Right atrium auricular region (tissue), 2 donors: ENCODE measurements at regions not wholly inside any gene's neighbourhood (a gene's known extent, or its start where the extent isn't known, plus 50 kb on each side); places are given as distances from the start of the nearest gene placed in this dataset.

Source experiments
- DNase-seq: peaks from one replicate; pipeline ENCODE4 v3.0.0-alpha.2; 2019; ENCODE audit warnings: low spot score
- H3K27ac ChIP-seq, 2 donors: fragments of 200-600 bp; sonication (generic); 1 replicate in 1 of 2; 2 replicates in 1 of 2; pipeline ENCODE4 v1.5.1; 2016 to 2019
- H3K27me3 ChIP-seq, 2 donors: fragments of 200-600 bp; sonication (generic); one replicate each; pipeline versions ENCODE4 v1.5.1 to v1.6.0; 2017 to 2019
- H3K36me3 ChIP-seq: fragments of 200-600 bp; sonication (generic); one replicate; pipeline ENCODE4 v1.5.1; 2016
- H3K4me1 ChIP-seq, 2 donors: fragments of 200-600 bp; sonication (generic); one replicate each; pipeline versions ENCODE4 v1.5.1 to v1.6.0; 2017 to 2019
- H3K4me3 ChIP-seq, 2 donors: fragments of 200-600 bp; sonication (generic); 1 replicate in 1 of 2; 2 replicates in 1 of 2; pipeline ENCODE4 v1.5.1; 2017 to 2019; ENCODE audit warnings: mild to moderate bottlenecking in 1 of 2, moderate library complexity in 1 of 2
- H3K9me3 ChIP-seq, 2 donors: fragments of 200-600 bp; sonication (generic); one replicate each; pipeline ENCODE4 v1.5.1; 2019
- TF ChIP-seq, protein P1 (sequence below), 2 donors: fragments of 200-600 bp; sonication (generic); IDR thresholded peaks; one replicate each; pipeline ENCODE4 v1.5.1; 2019; ENCODE audit warnings: antibody characterized with exemption in 2 of 2

DNA sequence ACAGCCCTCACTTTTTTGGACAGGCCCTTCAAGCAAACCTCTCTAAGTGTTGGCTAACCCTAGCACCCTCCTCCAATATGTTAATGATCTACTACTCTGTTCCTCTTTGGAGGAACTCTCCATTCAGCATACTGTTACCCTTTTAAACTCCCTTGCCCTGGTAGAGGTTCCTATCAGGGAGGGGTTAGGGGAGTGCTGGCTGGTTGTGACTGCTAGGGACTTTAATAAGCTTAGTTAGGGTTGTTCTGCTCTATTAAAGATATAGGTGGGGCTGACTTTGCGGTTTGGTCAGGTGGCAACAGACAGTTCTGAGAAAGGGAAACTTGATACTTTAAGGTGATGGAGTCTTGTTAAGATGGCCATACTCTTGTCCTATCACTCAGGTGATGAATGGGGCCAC lies 301.5 kb upstream of the FBXO33 start:
- no peak overlapping the region for H3K4me3 ChIP-seq
- H3K36me3 ChIP-seq = no peaks in the 10 kb centered on the region
- no peak for DNase-seq
- H3K4me1 ChIP-seq = no peaks in the 10 kb centered on the region
- H3K9me3 ChIP-seq = no peaks in the 10 kb centered on the region
- TF ChIP-seq, protein P1, sequence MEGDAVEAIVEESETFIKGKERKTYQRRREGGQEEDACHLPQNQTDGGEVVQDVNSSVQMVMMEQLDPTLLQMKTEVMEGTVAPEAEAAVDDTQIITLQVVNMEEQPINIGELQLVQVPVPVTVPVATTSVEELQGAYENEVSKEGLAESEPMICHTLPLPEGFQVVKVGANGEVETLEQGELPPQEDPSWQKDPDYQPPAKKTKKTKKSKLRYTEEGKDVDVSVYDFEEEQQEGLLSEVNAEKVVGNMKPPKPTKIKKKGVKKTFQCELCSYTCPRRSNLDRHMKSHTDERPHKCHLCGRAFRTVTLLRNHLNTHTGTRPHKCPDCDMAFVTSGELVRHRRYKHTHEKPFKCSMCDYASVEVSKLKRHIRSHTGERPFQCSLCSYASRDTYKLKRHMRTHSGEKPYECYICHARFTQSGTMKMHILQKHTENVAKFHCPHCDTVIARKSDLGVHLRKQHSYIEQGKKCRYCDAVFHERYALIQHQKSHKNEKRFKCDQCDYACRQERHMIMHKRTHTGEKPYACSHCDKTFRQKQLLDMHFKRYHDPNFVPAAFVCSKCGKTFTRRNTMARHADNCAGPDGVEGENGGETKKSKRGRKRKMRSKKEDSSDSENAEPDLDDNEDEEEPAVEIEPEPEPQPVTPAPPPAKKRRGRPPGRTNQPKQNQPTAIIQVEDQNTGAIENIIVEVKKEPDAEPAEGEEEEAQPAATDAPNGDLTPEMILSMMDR (IDR thresholded peaks at IDR 0.05) = no peak
- no peak overlapping the region for H3K27ac ChIP-seq
- no peaks in the 10 kb centered on the region for H3K27me3 ChIP-seq

DNA sequence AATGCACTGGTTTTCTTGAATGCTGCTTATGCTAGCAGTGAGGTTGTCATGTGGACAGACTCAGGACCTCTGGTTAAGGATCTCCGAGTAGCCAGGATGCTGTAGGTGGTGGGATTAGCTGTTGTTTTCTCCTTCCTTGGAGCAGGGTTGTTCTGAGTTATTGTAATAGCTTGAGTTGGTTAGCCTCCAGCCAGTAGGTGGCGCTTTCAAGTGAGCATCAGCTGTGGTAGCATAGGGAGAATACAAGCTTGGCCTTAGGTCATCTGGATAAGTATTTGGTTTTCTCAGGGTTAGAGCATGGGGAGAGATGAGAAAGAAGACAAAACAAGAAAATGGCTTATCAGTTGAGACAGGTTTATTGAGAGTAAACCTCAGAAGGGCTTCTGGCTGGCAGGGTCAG lies 299.7 kb upstream of the FBXO33 start:
- Histone ChIP-seq H3K9me3 (no peaks in the 10 kb centered on the region), H3K4me3 (no peak overlapping the region), H3K27me3 (no peaks in the 10 kb centered on the region), H3K4me1 (no peaks in the 10 kb centered on the region), H3K27ac (no peak overlapping the region), H3K36me3 (no peaks in the 10 kb centered on the region)
- DNase-seq = no peak
- TF ChIP-seq, protein P1 (IDR thresholded peaks at IDR 0.05) = no peak

DNA sequence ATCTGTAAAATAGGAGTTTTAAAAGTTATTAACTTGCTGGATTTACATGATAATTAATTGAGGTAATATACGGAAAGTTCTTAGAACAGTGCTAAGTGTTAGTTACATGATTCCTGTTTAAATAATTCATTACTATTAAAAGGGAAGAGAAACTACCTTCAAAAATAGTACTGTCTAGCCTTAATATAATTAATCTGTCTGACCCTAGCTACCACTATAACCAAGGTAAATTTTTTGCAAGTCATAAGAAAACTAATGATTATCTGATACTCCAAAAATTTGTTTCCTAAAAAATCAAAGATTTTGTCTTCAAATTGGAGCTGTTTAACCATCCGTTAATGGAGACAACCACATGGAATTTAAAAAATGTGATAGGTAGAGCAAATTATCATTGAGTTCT lies 294.3 kb upstream of the FBXO33 start:
- H3K4me1 ChIP-seq = no peaks in the 10 kb centered on the region
- no peak for DNase-seq
- no peaks in the 10 kb centered on the region for H3K9me3 ChIP-seq
- no peak overlapping the region for H3K4me3 ChIP-seq
- no peaks in the 10 kb centered on the region for H3K36me3 ChIP-seq
- H3K27ac ChIP-seq = no peak overlapping the region
- TF ChIP-seq, protein P1 (IDR thresholded peaks at IDR 0.05) = no peak
- no peaks in the 10 kb centered on the region for H3K27me3 ChIP-seq

DNA sequence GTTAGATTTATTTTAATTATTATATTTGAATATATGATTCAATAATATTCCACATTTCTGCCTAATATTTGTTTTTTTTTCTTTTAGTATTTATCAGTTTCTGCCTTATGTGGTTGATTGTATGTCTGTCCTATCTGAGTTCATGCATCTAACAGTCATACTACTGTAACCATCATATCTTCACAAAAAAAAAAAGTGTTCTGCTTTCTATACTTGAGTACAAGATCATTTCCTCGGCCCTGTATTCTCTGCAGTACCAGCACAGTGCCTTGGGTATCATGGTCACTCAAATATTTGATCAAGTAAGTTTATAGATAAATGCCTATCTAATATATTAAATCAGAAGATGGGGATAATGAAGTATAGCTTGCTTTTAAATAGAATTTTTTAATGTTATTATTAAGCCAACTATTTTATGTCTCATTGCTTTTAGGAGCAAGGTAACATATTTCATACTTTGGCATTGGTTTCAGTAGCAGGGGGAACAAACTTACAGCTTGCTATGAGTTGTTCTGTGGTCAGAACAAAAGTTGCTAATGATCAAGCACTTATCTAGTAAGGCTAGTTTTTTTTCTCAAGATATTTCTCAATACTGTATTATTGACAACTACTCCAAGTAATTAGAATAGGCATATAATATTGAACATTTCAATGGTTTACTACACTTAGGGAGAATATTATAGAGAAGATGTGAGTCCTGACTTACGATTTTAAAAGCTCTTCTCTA lies 290.5 kb upstream of the FBXO33 start:
- Histone ChIP-seq H3K36me3 (no peaks in the 10 kb centered on the region), H3K4me3 (no peak overlapping the region), H3K27ac (no peak overlapping the region), H3K4me1 (no peaks in the 10 kb centered on the region), H3K9me3 (no peaks in the 10 kb centered on the region), H3K27me3 (no peaks in the 10 kb centered on the region)
- DNase-seq = no peak
- TF ChIP-seq, protein P1 (IDR thresholded peaks at IDR 0.05) = no peak

DNA sequence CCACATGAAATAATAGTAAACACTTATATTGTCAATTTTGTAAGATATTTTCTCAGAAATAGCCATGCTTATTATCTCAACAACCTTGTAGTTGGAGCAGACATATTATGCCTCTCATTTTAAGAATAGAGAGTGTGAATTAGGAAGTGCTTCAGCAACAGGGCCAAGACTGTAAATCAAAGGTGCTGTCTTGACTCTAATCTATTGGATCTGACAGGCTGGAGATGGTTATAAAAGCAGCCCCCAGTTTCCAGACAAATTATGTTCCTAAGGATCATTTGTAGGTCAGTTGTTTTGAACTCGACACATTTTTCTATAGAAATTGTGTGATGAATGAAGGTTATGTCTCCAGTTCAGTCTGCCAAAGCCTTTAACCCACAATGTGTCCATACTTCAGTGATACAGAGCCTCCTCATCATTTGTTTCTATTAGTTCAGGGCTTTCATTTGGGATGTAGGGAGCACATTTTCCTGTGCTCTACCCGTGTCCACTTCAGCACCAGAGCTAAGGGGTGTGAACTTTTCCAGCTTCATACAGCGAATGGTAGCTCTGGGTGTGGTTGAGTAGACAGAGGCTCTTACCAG lies 284.8 kb upstream of the FBXO33 start:
- H3K4me3 ChIP-seq = no peak overlapping the region
- H3K9me3 ChIP-seq = no peaks in the 10 kb centered on the region
- H3K27ac ChIP-seq = no peak overlapping the region
- no peaks in the 10 kb centered on the region for H3K27me3 ChIP-seq
- no peaks in the 10 kb centered on the region for H3K36me3 ChIP-seq
- TF ChIP-seq, protein P1 (IDR thresholded peaks at IDR 0.05) = no peak
- no peaks in the 10 kb centered on the region for H3K4me1 ChIP-seq
- DNase-seq = no peak
